Kasumi-1 (cell line): ENCODE measurements at regions not wholly inside any gene's neighbourhood (a gene's known extent, or its start where the extent isn't known, plus 50 kb on each side); places are given as distances from the start of the nearest gene placed in this dataset.

Source experiments
- DNase-seq, 2 experiments: peaks; one replicate each; lab custom pipeline; 2025; lab: John Stamatoyannopoulos, UW

DNA sequence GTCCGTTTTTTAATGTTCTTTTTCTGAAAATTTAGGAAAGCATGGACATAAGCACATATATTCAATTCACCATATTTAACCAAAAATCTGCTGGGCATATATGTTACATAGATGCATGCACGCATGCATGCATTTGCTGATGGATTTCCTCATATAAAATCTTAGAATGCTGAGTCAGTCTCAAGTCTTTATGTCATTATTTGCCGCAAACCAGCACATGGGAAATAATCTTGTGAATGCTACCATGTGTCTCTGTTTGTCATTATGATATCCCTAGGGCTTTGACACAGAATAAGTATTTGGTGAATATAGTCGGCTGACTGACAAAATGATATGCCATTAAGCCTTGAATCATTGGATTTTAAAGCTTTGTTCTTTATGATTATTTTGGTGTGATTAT, 776.5 kb downstream of the KCNT2 start:
- no peak for DNase-seq

DNA sequence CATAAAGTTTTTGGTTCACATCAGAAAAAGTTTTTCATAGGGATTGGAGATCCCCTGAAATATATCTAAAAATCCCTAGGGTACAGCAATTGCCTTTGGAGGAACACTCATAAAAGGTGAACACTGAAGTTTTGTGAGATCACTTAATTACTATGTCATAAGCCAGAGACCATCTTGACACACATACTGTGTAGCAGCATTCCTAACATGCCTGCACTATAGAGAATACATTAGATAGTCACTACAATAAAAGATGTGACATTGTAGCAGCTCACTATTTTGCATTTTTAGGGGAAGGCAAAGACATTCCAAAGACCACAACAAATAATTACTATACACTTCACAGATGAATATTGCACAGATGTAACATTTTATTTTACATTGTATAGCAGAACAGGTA, 779.9 kb downstream of the KCNT2 start:
- DNase-seq = no peak

DNA sequence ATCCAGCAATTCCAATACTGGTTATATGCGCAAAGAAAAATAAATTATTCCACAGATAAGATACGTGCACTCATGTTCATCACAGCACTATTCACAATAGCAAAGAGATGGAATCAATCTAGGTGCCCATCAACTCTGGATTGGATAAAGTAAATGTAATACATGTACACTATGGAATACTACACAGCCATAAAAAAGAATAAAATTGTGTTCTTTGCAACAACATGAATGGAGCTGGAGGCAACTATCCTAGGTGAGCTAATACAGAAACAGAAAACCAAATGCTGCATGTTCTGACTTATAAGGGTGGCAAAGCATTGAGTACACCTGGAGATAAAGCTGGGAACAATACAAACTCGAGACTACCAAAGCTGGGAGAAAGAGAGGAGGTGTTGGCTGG, 787.3 kb downstream of the KCNT2 start:
- no peak for DNase-seq

DNA sequence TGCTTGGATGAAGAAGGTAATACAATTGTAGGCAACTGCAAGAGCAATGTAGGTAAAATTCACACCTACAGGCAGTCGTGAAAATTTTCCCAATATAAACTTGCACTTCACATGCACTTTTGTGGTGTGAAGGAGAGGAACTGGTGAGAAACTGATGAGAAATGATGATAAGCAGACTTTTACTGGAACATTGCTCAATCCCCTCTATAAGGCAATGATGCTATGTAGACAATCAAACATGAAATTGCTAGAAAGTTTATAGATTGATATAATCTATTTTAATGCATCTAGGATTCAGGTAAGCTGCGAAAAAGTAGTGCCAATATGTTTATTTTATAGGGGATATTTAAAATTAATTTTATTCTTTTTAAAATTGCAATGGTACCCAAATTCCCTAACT, 802.2 kb downstream of the KCNT2 start:
- no peak for DNase-seq

DNA sequence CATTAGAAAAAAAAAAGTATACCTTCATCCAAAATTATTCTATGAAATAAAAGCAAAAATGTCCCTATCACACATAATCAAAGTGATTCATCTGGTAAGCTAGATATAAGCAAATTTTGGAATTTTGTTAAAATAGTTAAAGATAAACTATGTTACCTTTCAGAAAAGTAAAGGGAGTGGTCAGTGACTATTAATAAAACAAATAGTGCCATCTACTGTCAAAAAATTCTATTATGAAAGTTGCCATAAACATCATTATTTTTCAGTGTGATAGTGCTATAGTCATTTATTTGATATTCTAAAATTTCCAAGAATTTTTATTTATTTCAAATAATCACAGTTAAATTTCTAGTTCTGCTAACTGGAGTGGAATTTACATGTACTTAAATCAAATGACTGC, 803.7 kb downstream of the KCNT2 start:
- DNase-seq = peak; percentile 20 to 21

DNA sequence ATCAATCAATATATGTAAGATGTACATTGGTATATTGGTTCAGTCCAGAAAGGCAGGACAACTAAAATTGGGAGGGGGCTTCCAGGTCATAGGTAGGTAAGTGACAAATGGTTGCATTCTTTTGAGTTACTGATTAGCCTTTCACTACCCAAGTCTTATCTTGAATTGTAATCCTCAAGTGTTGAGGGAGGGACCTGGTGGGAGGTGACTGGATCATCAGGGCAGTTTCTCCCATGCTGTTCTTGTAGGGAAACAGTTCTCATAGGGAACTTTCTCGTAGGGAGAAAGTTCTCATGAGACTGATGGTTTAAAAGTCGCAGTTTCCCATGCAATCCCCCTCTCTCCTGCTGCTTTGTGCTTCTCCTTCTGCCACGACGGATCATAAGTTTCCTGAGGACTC, 809.2 kb downstream of the KCNT2 start:
- DNase-seq = no peak

DNA sequence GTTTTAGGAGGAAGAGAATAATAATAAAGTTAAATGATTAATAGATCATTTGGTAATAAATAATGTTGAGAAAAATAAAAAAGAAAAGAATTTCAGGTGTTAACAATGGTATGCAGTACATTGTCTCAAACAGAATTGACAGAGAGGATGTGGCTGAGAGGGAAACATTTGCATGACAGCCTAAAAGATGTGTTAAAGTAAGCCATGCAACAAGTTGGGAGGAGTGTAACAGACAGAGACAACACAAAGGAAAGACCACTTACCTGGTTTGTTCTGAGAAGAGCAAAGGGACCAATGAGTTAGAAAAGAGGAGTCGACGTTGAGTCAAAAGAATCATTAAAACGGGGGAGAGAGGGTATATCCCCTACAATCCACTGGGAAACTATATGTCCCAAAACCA, 814.0 kb downstream of the KCNT2 start:
- no peak for DNase-seq

DNA sequence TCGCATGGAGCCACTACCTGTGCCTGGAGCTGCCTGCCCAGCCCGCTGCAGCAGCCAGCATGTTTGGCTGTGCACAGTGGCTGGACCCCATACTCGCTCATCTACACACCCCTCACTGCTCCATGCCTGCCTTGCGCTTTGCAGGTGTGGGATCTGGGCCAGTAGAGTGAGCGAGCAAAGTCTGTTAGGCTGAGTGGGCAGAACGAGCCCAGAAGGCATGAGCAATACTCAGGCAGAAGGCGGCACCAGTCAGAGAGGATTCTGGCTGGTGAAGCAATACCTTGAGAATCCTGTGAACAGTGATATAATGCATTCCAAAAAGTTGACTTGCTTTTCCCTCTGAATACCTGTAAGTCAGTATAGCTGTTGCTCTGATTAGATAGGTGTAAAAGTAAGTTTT, 816.4 kb downstream of the KCNT2 start:
- no peak for DNase-seq

DNA sequence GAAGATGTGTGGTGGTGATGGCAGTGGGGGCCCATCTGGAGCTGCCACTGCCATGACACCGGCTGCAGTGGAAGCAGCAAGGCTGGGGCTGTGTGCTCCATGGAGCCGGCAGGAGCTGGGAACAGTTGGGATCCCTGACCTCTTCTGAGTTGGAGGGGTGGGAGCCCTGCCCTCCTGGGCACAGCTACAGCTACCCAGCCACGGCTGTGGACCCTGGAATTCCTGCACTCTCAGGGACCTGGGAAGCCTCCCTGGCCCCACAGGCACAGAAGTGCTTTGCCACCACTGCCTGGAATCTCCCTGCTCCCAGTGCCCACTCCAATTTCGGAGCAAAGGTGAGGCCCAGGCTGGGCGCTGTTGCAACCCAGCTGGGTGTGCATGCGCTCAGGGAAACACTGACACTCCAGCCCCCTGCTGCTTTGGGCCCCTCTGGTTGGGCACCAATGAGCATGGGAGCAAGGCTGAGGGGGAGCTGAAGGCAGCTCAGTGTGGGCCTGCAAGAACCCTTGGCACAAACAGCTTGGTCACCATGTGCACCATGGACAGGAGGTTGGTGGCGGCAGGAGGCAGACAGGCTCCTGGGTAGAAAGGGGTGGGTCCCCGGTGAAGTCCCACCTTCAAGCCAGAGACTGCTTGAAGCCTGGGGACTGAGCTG, 817.6 kb downstream of the KCNT2 start:
- no peak for DNase-seq

DNA sequence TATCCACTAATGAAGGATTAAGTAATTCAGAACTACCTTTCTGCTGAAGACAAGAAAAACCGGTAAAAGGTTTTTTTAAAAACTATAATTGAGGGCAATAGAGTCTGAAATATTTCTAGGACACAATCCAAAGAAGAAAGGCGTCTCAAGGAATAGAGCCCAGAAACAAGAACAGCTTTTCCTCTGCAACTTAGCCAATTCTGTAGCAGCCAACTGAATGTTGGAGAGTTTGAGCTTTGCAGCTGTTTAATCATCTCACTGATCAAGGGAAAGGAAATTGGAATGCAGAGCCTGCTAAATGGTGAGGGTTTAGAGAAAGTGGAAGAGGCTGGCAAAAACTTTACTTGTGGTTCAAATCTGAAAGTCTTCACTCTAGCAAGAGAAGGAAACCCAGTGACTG, 818.9 kb downstream of the KCNT2 start:
- DNase-seq = no peak

DNA sequence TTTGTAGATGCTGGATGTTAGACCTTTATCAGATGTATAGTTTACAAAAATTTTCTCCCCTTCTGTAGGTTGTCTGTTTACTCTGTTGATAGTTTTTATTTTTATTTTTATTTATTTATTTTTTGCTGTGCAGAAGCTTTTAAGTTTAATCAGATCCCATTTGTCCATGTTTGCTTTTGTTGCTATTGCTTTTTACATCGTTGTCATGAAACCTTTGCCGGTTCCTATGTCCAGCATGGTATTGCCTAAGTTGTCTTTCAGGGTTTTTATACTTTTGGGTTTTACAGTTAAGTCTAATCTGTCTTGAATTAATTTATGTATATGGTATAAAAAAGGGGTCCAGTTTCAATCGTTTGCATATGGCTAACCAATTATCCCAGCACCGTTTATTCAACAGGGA, 819.5 kb downstream of the KCNT2 start:
- no peak for DNase-seq

DNA sequence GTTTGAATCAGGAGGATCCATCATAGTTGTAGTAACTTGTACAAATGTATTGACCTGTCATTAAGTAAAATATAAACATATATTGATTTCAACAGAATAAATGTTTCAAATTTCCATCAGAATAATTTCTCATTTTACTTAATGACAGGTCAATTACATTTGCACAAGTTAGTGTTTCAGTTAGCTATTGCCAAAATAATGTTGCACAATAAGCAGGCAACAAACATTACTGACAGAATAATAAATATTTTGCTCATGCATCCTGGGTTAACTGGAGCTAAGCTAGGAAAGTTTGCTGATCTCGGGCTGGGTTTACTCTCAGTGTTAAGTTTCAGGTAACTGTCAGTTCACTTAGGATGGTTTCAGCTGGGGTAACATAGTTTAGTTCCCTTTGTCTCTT, 822.4 kb downstream of the KCNT2 start:
- DNase-seq = no peak

DNA sequence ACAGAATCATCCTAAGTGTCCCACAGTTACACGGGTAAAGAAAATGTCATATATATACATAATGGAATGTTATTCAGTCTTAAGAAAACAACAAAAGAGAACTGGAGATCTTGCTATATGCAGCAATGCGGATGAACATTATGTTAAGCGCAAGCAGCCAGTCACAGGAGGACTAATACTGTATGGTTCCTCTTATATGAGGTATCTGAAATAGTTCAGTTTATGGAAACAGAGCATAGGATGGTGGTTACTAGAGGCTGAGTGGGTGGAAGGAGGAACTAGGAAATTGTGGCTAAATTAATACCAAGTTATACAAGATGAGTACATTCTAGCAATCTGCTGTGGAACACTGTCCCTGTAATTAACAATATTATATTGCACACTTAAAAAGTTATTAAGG, 834.3 kb downstream of the KCNT2 start:
- peak; percentile 77 to 78 for DNase-seq

DNA sequence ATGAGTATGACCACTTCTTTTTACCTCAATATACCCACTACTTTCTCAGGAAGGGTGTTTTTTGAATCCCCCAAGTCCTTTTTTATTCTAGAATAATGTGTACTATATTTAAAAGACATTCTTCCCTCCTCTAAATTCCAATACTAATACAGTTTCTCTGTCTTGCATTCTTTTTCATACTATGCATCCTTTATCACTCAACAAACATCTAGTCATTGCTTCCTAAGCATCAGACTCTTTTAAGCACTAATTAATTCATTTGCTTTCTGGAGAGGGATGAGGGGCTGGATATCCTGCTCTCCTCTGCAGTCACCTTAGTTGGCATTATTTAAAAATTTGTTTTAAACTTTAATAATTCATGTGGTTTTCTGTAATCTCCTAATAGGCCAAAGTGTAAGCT, 838.8 kb downstream of the KCNT2 start:
- no peak for DNase-seq

DNA sequence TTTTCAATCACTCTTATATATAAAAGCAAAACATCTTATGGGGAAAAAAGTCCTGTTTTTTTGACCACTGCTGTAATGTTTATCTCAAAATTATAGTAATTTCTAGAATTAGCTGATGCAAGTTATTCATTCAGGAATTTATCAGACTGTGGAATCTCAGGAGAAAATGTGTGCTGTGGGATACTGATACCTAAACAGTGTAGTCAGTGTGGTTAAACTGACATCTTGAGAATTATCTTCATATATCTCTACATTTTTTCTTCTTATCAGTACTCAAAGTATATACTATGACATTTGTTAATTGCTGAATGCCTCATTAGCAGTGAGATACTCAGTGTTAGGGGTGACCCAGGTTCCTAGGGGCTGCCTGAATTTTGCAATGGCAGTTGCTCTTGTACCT, 839.3 kb downstream of the KCNT2 start:
- DNase-seq = no peak

DNA sequence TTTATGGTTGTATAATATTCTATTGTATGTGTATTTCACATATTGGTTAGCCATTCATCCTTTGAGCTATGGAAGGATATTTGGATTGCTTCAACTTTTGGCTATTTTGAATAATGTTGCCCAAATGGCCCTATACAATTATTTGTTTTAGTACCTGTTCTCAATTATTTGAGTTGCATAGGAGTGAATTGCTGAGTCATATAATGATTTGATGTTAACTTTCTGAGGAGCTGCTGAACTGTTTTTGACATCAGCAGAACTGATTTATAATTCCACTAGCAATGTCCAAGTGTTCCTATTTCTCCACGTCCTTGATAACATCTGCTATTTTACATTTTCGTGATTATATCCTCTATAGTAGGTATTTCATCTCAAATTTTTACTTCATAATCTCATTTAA, 839.9 kb downstream of the KCNT2 start:
- DNase-seq = no peak

DNA sequence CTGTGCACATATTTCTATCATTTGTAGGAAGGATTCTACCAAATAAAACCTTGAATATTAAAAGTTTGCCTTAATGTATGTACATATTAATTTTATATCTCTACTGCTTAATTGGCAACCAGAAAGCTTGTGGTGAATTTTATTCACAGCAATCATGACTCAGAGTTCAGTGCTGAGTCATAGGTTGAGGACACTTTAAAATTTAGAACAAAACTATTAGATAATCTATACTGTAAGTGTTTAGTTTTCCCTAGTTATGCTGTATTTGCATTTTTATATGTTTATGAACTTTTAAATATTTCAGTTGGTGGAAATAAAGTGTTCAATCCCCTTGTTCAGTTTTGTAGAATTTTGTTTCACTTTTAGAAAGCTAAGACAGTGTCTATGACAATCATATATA, 841.5 kb downstream of the KCNT2 start:
- no peak for DNase-seq

DNA sequence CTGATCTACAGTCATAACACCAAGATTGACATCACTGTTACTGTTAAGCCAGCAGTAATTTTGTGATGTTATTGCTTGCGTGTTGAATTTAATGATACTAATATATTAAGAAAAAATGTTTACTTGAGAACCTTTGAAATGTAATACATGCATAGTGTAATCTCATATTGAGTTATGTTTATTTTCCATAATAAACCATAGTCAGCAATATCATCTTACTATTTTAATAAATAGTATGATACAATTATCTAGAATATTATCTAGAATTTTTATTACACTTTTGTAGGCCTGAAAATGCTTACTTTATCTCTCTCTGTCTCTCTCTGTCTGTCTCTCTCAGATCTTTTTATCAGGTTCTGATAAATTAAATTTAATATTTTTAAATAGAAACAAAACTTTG, 843.1 kb downstream of the KCNT2 start:
- DNase-seq = no peak

DNA sequence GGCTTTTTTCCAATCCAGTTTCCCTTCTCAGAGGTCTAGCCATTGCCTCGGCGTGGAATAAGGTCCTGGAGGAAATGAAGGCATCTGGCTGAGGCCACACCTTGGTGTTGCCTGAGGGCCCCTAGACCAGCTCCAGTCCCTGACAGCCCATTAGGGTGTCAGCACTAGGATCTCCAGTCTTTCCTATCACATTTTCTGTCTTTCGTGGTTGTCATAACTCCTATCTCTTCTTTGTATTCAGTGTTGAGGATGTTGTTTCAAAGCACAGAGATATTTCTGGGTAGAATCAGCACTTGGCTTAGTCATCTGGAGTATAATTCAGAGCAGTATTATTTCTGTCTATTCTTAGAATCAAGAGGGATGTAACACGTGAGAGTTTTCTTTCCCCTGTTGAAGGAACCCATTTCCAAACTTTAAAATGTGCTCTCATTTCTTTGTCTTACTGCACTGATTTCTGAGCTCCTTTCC, 844.3 kb downstream of the KCNT2 start:
- DNase-seq = no peak

DNA sequence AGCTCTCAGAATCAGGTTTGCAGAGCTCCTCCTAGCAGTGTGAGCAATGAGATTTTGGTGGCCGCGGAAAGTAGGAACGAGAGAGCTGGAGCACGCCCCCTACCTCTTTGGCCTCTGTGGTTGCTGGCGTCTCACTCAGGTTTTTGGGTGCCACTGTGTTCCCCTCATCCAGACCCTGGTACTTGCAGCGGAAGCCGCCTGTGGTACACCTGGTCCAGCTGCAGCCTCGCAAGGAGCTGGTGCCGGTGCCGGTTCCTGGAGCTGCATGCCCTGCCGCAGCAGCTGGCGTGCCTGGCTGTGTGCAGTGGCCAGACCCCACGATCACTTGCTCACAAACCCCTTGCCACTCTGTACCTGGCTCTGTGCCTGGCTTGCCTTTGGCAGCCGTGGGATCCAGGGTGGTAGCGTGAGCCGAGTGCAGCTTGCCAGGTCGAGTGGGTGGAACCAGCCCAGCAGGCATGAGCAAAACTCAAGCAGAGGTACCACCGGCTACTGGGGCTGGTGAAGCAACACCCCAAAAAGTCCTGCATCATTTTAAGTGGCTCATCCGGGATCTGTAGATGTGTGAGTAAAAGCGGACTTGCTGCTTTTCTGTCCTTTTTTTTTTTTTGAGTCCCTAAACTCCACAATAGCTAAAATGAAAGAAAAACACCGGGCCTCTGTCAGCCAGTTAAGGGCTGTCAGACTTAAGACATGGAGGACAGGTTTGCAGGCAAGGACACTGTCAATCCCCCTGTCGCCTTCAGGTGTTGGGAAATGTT, 844.9 kb downstream of the KCNT2 start:
- no peak for DNase-seq

DNA sequence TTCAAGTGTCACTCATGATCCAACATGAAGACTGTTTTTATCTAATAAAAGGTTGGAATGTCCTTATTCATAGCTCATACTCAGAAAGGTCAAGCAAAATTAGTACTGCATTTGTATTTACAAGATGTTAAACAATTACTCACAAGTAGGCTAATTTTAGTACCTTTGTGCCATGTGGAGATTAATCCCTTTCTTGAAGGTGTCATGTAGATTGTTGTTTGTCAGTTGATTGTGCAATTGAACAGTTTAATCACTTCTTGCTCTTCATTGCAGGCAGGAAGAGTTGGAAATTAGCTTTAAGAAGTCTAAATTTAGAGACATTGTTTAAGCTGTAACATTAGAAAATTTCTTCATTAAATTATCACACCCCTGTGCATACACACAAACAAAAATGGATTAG, 847.1 kb downstream of the KCNT2 start:
- DNase-seq = no peak

DNA sequence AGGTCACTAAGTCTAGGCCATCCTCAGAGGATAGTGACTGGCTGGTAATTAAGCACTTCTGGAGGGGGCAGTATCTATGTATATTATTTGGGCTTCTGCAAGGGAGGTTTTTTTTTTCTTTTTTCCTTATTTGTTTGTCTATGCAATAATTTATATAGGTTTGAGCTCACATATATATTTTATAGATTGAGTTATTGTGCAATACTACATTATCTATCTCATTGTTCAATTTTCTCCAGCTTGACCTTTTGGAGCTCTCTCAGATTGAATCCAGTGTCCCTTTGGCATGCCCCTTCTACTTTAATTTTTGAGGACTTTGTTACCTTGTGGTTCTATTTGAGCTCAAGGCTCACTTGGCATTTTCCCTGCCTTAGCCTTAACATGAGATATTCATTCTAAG, 852.1 kb downstream of the KCNT2 start:
- DNase-seq = no peak

DNA sequence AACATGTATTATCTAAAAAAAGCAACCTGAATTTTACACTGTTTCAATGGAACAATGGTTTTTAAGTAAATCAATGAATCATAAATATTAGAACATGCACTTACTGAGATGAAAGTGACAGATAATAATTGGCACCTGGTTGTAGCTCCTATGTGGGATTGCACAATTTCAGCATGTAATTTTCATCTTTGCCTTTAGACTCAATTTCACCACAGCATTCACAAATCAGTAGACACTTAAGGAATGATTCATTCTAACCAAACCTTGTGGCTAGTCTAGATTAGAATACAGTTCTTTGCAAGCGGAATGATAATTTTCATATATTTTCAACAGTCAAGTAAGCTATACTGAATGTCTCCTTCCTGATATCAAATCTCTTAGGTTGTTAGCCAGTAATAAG, 853.4 kb downstream of the KCNT2 start:
- DNase-seq = no peak

DNA sequence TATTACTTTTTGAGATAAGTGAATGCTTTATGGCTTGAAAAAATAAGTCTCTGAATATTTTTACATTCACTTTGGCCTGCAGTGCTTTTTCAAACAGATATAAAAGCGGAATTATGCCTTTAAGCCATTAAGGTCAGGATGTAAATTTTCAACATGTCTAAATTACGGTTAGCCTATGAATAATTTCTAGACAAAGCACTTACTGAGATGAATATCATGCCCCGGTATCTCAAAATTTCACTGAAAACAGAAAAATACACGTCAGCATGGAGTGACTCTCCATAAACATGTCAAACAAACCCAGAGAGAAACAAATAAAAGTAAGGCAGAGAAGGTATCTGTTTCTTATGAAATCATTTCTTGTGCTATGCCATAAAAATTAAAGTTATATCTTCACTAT, 853.9 kb downstream of the KCNT2 start:
- DNase-seq = no peak
